Epithelial cell of proximal tubule (primary cell): ENCODE measurements at regions not wholly inside any gene's neighbourhood (a gene's known extent, or its start where the extent isn't known, plus 50 kb on each side); places are given as distances from the start of the nearest gene placed in this dataset.

Source experiments
- DNase-seq: peaks from one replicate; pipeline ENCODE4 v3.0.0-alpha.2; 2011; ENCODE audit warnings: low read depth
- H3K4me3 ChIP-seq: 2 replicates; pipeline ENCODE4 v1.5.1; 2011; ENCODE audit warnings: low read depth, mild to moderate bottlenecking, low read length
- CTCF ChIP-seq: conservative IDR thresholded peaks from 2 replicates; pipeline ENCODE4 v1.5.1; 2012; ENCODE audit warnings: low read depth, mild to moderate bottlenecking, low read length

GRCh38 chr15:95604634-95605036 is 725.9 kb upstream of the NR2F2 start:
- peak; percentile 36 for DNase-seq
- no peak for TF ChIP-seq CTCF
- no peak overlapping the region for H3K4me3 ChIP-seq

GRCh38 chr15:95605098-95605497 is 725.4 kb upstream of the NR2F2 start:
- TF ChIP-seq CTCF = no peak
- no peak for DNase-seq
- no peak overlapping the region for H3K4me3 ChIP-seq

- no peak for TF ChIP-seq CTCF
These were observed 723.9 kb upstream of the NR2F2 start for GRCh38 chr15:95606551-95606950.

GRCh38 chr15:95608371-95608770 is 722.1 kb upstream of the NR2F2 start:
- DNase-seq = no peak
- TF ChIP-seq CTCF = no peak
- H3K4me3 ChIP-seq = no peak overlapping the region

More at GRCh38 chr15:95606551-95606950, 723.9 kb upstream of the NR2F2 start:
- H3K4me3 ChIP-seq = no peak overlapping the region
- DNase-seq = no peak

GRCh38 chr15:95609096-95609495 is 721.4 kb upstream of the NR2F2 start:
- no peak for DNase-seq
- H3K4me3 ChIP-seq = no peak overlapping the region
- no peak for TF ChIP-seq CTCF

- TF ChIP-seq CTCF = no peak
- DNase-seq = no peak
These were observed 719.6 kb upstream of the NR2F2 start for GRCh38 chr15:95610945-95611344.

GRCh38 chr15:95615436-95615835 is 715.1 kb upstream of the NR2F2 start:
- no peak for TF ChIP-seq CTCF
- DNase-seq = no peak
- H3K4me3 ChIP-seq = no peak overlapping the region

More at GRCh38 chr15:95610945-95611344, 719.6 kb upstream of the NR2F2 start:
- H3K4me3 ChIP-seq = no peak overlapping the region
